SU-DHL-6 (cell line): ENCODE measurements at regions not wholly inside any gene's neighbourhood (a gene's known extent, or its start where the extent isn't known, plus 50 kb on each side); places are given as distances from the start of the nearest gene placed in this dataset.

Experiments used
- H2AFZ ChIP-seq: fragments of 200-600 bp; sonication (generic); 2 replicates; pipeline ENCODE4 v1.6.1; 2014; ENCODE audit warnings: low read depth, mild to moderate bottlenecking, moderate library complexity, mixed read lengths, antibody characterized with exemption, low read length; ENCODE audit not compliant: severe bottlenecking
- H3F3A ChIP-seq: fragments of 200-600 bp; shearing (Covaris generic); 2 replicates; pipeline ENCODE4 v1.6.0; 2016; ENCODE audit warnings: antibody characterized with exemption, mild to moderate bottlenecking; ENCODE audit not compliant: insufficient read depth
- H3K27ac ChIP-seq: fragments of 200-600 bp; sonication (generic); 2 replicates; pipeline ENCODE4 v1.5.1; 2016; ENCODE audit warnings: low read depth, mild to moderate bottlenecking, low read length, moderate library complexity, mixed read lengths
- H3K27me3 ChIP-seq: fragments of 200-600 bp; sonication (generic), shearing (Covaris generic); 2 replicates; pipeline ENCODE4 v1.6.0; 2014; ENCODE audit warnings: mild to moderate bottlenecking, low read length
- H3K36me3 ChIP-seq: fragments of 200-600 bp; sonication (generic); 2 replicates; pipeline ENCODE4 v1.6.1; 2014; ENCODE audit warnings: mild to moderate bottlenecking, low read length, mixed read lengths
- H3K4me2 ChIP-seq: fragments of 300-600, 200-600 bp; shearing (Covaris generic), sonication (generic); 2 replicates; pipeline ENCODE4 v1.6.0; 2014; ENCODE audit warnings: low read length, low read depth, mild to moderate bottlenecking; ENCODE audit not compliant: poor library complexity, severe bottlenecking
- H3K4me3 ChIP-seq: fragments of 200-600 bp; sonication (generic); 2 replicates; pipeline ENCODE4 v1.5.1; 2014; ENCODE audit warnings: antibody characterized with exemption, low read length, mild to moderate bottlenecking, mixed read lengths; ENCODE audit not compliant: insufficient read depth, poor library complexity, severe bottlenecking
- H3K79me2 ChIP-seq: fragments of 200-600 bp; sonication (generic); 2 replicates; pipeline ENCODE4 v1.6.1; 2014; ENCODE audit warnings: mild to moderate bottlenecking, low read length, moderate library complexity; ENCODE audit not compliant: insufficient read depth
- H3K9ac ChIP-seq: fragments of 200-600 bp; sonication (generic); 2 replicates; pipeline ENCODE4 v1.7.0; 2014; ENCODE audit warnings: mild to moderate bottlenecking, low read length
- H3K9me2 ChIP-seq: fragments of 200-600 bp; sonication (generic); replicated peaks from 2 replicates; pipeline ENCODE4 v1.6.1; 2014; ENCODE audit warnings: low read length; ENCODE audit not compliant: insufficient read depth
- H3K9me3 ChIP-seq: fragments of 200-600 bp; sonication (generic); 2 replicates; pipeline ENCODE4 v1.6.1; 2014; ENCODE audit warnings: low read length, mixed read lengths; ENCODE audit not compliant: insufficient read depth
- H4K20me1 ChIP-seq: fragments of 200-600 bp; sonication (generic); 2 replicates; pipeline ENCODE4 v1.6.1; 2014; ENCODE audit warnings: low read depth, mild to moderate bottlenecking, antibody characterized with exemption, low read length, moderate library complexity, mixed read lengths
- EZH2phosphoT487 ChIP-seq: fragments of 200-600 bp; sonication (generic), shearing (Covaris generic); conservative IDR thresholded peaks from 2 replicates; pipeline ENCODE4 v1.6.1; 2018; ENCODE audit warnings: mild to moderate bottlenecking, antibody characterized with exemption, low read length, moderate library complexity, mixed read lengths
- TF ChIP-seq, protein P1 (sequence below): fragments of 200-600 bp; sonication (generic); IDR thresholded peaks from one replicate; pipeline ENCODE4 v1.5.1; 2017; ENCODE audit warnings: antibody characterized with exemption, mild to moderate bottlenecking, low read length, moderate library complexity; ENCODE audit not compliant: insufficient read depth, poor library complexity, severe bottlenecking

DNA sequence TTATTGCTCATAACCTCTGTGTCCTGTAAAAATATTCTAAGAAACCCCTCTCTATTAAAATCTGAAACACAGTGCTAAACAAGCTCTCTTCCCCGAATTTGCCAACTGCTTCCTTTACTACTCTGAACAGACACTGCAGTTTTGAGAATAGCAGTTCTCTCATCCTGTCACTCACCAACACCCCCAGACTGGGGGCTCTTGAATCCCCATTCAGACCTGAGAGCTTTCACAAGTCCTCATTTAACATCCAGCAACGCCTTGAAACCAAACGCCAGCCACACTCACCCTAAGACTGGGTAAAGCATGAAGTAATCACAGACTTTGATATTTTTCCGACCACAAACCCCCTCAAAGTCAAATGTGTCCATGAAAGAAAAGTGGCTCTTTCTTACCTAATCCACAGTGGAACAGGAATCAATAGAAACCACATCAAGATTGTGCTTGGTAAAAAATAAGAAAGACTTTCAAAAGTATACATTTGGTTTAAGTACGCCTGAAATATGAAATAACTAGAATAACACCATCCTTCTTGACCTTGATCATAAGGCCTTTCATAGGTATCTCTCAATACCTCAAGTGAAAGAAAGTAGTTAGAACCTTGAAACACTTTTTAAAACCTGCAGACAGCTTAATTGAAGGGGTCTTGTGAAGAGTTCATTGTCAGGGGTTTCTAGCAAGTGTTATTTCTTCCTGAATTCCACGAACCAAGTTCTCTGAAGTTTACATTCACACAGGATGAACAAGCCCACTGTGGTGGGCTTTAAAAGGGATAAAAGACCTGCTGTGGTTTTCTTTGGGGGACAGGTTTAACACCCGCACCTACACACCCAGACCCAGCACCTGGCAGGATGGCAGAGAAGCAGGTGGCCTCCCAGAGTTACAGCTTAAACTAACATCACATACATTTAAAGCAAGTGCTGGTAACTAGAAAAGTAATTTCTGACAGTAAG lies 412.6 kb downstream of the MLLT3 start:
- H3K9ac ChIP-seq = no peak overlapping the region
- H3K9me2 ChIP-seq = no peaks in the 10 kb centered on the region
- H3K4me3 ChIP-seq = no peak overlapping the region
- no peak overlapping the region for H3K4me2 ChIP-seq
- TF ChIP-seq EZH2phosphoT487 = no peak
- TF ChIP-seq, protein P1, sequence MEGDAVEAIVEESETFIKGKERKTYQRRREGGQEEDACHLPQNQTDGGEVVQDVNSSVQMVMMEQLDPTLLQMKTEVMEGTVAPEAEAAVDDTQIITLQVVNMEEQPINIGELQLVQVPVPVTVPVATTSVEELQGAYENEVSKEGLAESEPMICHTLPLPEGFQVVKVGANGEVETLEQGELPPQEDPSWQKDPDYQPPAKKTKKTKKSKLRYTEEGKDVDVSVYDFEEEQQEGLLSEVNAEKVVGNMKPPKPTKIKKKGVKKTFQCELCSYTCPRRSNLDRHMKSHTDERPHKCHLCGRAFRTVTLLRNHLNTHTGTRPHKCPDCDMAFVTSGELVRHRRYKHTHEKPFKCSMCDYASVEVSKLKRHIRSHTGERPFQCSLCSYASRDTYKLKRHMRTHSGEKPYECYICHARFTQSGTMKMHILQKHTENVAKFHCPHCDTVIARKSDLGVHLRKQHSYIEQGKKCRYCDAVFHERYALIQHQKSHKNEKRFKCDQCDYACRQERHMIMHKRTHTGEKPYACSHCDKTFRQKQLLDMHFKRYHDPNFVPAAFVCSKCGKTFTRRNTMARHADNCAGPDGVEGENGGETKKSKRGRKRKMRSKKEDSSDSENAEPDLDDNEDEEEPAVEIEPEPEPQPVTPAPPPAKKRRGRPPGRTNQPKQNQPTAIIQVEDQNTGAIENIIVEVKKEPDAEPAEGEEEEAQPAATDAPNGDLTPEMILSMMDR = no peak
- H3K79me2 ChIP-seq = no peaks in the 10 kb centered on the region
- H3K27me3 ChIP-seq = no peaks in the 10 kb centered on the region
- H3K27ac ChIP-seq = no peak overlapping the region
- no peaks in the 10 kb centered on the region for H3K36me3 ChIP-seq
- H4K20me1 ChIP-seq = no peaks in the 10 kb centered on the region
- no peaks in the 10 kb centered on the region for H3F3A ChIP-seq
- H3K9me3 ChIP-seq = no peaks in the 10 kb centered on the region
- H2AFZ ChIP-seq = no peak overlapping the region

DNA sequence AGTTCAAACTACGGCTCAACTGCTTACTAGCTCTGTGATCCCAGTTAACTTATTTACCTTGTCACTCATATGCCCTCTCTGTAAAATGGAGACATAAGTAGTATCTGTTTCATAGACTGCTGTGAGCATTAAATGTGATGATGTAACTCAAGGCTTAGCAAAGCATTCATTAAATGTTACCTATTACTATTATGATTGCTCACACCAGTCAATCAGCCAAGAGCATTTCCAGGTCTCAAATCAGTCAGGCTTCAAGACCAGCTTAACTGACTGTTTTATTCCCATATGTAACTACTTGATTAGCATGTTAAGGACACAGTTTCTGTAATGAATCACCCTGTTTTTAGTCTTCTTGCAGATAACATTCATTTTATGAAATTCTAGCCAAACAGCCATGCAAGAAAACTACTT lies 413.3 kb downstream of the MLLT3 start:
- Histone ChIP-seq H3K79me2 (no peaks in the 10 kb centered on the region), H3K4me2 (no peak overlapping the region), H3K27ac (no peak overlapping the region), H3K9ac (no peak overlapping the region), H4K20me1 (no peaks in the 10 kb centered on the region), H3K27me3 (no peaks in the 10 kb centered on the region), H3K9me2 (no peaks in the 10 kb centered on the region), H3F3A (no peaks in the 10 kb centered on the region), H3K36me3 (no peaks in the 10 kb centered on the region), H3K4me3 (no peak overlapping the region), H2AFZ (no peak overlapping the region), H3K9me3 (no peaks in the 10 kb centered on the region)
- TF ChIP-seq, protein P1 = no peak
- no peak for TF ChIP-seq EZH2phosphoT487

DNA sequence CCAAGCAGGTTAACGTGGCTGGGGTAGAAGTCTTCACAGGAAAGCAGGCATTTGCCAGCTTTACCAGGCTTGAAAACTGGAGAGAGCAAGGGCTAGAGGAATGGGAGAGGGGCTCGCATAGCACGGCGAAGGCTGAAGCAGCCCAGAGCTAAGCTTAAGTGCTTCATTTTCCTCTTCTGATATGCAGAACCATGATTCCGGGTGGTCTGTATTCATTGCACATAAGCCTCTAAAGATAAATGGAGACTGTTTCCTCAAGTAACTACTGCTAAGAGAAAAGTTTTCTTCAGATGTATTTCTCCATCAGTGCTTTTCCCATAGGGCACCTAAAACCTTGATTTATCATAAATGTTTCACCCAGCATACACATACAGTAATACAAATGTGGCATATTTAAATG lies 414.1 kb downstream of the MLLT3 start:
- TF ChIP-seq EZH2phosphoT487 = no peak
- TF ChIP-seq, protein P1 = no peak
- Histone ChIP-seq H3K4me2 (no peak overlapping the region), H3K27ac (no peak overlapping the region), H3K36me3 (no peaks in the 10 kb centered on the region), H3K9me3 (no peaks in the 10 kb centered on the region), H3K9me2 (no peaks in the 10 kb centered on the region), H4K20me1 (no peaks in the 10 kb centered on the region), H3K79me2 (no peaks in the 10 kb centered on the region), H2AFZ (no peak overlapping the region), H3F3A (no peaks in the 10 kb centered on the region), H3K27me3 (no peaks in the 10 kb centered on the region), H3K9ac (no peak overlapping the region), H3K4me3 (no peak overlapping the region)
